GM23338 (cell line): ENCODE measurements at regions not wholly inside any gene's neighbourhood (a gene's known extent, or its start where the extent isn't known, plus 50 kb on each side); places are given as distances from the start of the nearest gene placed in this dataset.

Experiments
- CREB1 ChIP-seq: fragments of 250-450 bp; sonication (Bioruptor Pico); IDR thresholded peaks from 2 replicates; pipeline ENCODE4 v1.5.0; 2020; ENCODE audit warnings: low read depth, mild to moderate bottlenecking, moderate library complexity
- CTCF ChIP-seq, 2 experiments: fragments of 200-600 bp in 1 of 2; sonication (generic) in 1 of 2; conservative IDR thresholded peaks; 2 replicates each; pipeline versions ENCODE4 v1.5.1 to v1.6.1; 2016 to 2017; ENCODE audit warnings: antibody characterized with exemption in 2 of 2, low read depth in 2 of 2, mild to moderate bottlenecking in 2 of 2, moderate library complexity in 1 of 2
- ETS1 ChIP-seq: IDR thresholded peaks from 2 replicates; pipeline ENCODE4 v1.6.1; 2016; ENCODE audit warnings: antibody characterized with exemption
- EZH2 ChIP-seq: fragments of 200-600 bp; sonication (generic); IDR thresholded peaks from one replicate; pipeline ENCODE4 v1.8.0; 2017; ENCODE audit warnings: antibody characterized with exemption, mild to moderate bottlenecking, low read depth; ENCODE audit not compliant: unreplicated experiment
- POLR2AphosphoS5 ChIP-seq: IDR thresholded peaks from 2 replicates; pipeline ENCODE4 v1.6.1; 2016; ENCODE audit warnings: antibody characterized with exemption, low read depth
- REST ChIP-seq: IDR thresholded peaks from one replicate; pipeline ENCODE4 v1.6.1; 2018; ENCODE audit warnings: antibody characterized with exemption; ENCODE audit not compliant: unreplicated experiment
- STAT1 ChIP-seq: IDR thresholded peaks from one replicate; pipeline ENCODE4 v1.6.1; 2016; ENCODE audit warnings: antibody characterized with exemption; ENCODE audit not compliant: unreplicated experiment
- ZNF114 ChIP-seq: fragments of 250-450 bp; sonication (Bioruptor Pico); IDR thresholded peaks from 2 replicates; pipeline ENCODE4 v1.5.0; 2020; ENCODE audit warnings: mild to moderate bottlenecking, moderate library complexity
- ZNF462 ChIP-seq: fragments of 250-450 bp; sonication (Bioruptor Pico); IDR thresholded peaks from 2 replicates; pipeline ENCODE4 v1.5.0; 2020; ENCODE audit warnings: mild to moderate bottlenecking, moderate library complexity

GRCh38 chr4:108397850-108398249, 222.5 kb upstream of the RPL34 start:
- TF ChIP-seq CTCF (conservative IDR thresholded peaks at IDR 0.05; ENCODE audit: low read depth in 2 of 2) (no peak), ZNF114 (CRISPR knock-in tag) (no peak), ZNF462 (no peak), POLR2AphosphoS5 (no peak), REST (no peak), EZH2 (no peak), CREB1 (CRISPR knock-in tag) (no peak), STAT1 (no peak), ETS1 (no peak)
